Loucy (cell line): ENCODE measurements at regions not wholly inside any gene's neighbourhood (a gene's known extent, or its start where the extent isn't known, plus 50 kb on each side); places are given as distances from the start of the nearest gene placed in this dataset.

Source experiments
- H2AFZ ChIP-seq: fragments of 200-600 bp; sonication (generic); 2 replicates; pipeline ENCODE4 v1.6.0; 2016; ENCODE audit warnings: antibody characterized with exemption, mild to moderate bottlenecking, low read length, moderate library complexity
- H3F3A ChIP-seq: fragments of 200-600 bp; 2 replicates; pipeline ENCODE4 v1.6.0; 2016; ENCODE audit warnings: antibody characterized with exemption, low read depth, mild to moderate bottlenecking
- H3K27me3 ChIP-seq: fragments of 200-600 bp; sonication (generic); 2 replicates; pipeline ENCODE4 v1.6.1; 2014; ENCODE audit warnings: low read length, mild to moderate bottlenecking; ENCODE audit not compliant: insufficient read depth, poor library complexity, severe bottlenecking
- H3K36me3 ChIP-seq: fragments of 200-600 bp; sonication (generic); 2 replicates; pipeline ENCODE4 v1.6.1; 2016; ENCODE audit warnings: low read length; ENCODE audit not compliant: insufficient read depth
- H3K4me1 ChIP-seq: fragments of 200-600 bp; sonication (generic); 2 replicates; pipeline ENCODE4 v1.5.1; 2014; ENCODE audit warnings: low read length, mild to moderate bottlenecking; ENCODE audit not compliant: insufficient read depth, poor library complexity, severe bottlenecking
- H3K4me2 ChIP-seq: fragments of 200-600 bp; sonication (generic); 2 replicates; pipeline ENCODE4 v1.6.0; 2014; ENCODE audit warnings: antibody characterized with exemption, low read length, low read depth, mild to moderate bottlenecking; ENCODE audit not compliant: poor library complexity, severe bottlenecking
- H3K4me3 ChIP-seq: fragments of 200-600 bp; sonication (generic); 2 replicates; pipeline ENCODE4 v1.5.1; 2014; ENCODE audit warnings: low read length, mild to moderate bottlenecking, mixed read lengths; ENCODE audit not compliant: poor library complexity, severe bottlenecking
- H3K79me2 ChIP-seq: fragments of 200-600 bp; sonication (generic); 2 replicates; pipeline ENCODE4 v1.6.1; 2014; ENCODE audit warnings: low read length; ENCODE audit not compliant: insufficient read depth
- H3K9ac ChIP-seq: fragments of 200-600 bp; sonication (generic); 2 replicates; pipeline ENCODE4 v1.6.0; 2014; ENCODE audit warnings: mild to moderate bottlenecking, low read depth, low read length, moderate library complexity; ENCODE audit not compliant: poor library complexity, severe bottlenecking
- H3K9me2 ChIP-seq: fragments of 200-600 bp; sonication (generic); replicated peaks from 2 replicates; pipeline ENCODE4 v1.6.1; 2016; ENCODE audit warnings: low read depth, low read length, mixed read lengths
- H3K9me3 ChIP-seq: fragments of 200-600 bp; sonication (generic); 2 replicates; pipeline ENCODE4 v1.6.1; 2014; ENCODE audit warnings: mild to moderate bottlenecking, antibody characterized with exemption, low read length, low read depth; ENCODE audit not compliant: insufficient read depth
- H4K20me1 ChIP-seq: fragments of 200-600 bp; sonication (generic); 2 replicates; pipeline ENCODE4 v1.6.0; 2014; ENCODE audit warnings: antibody characterized with exemption, low read length, mild to moderate bottlenecking; ENCODE audit not compliant: insufficient read depth, poor library complexity, severe bottlenecking
- EZH2phosphoT487 ChIP-seq: fragments of 200-600 bp; IDR thresholded peaks from 2 replicates; pipeline ENCODE4 v1.6.1; 2018; ENCODE audit warnings: antibody characterized with exemption, mild to moderate bottlenecking, moderate library complexity, borderline replicate concordance
- TF ChIP-seq, protein P1 (sequence below): fragments of 200-600 bp; sonication (generic); conservative IDR thresholded peaks from 2 replicates; pipeline ENCODE4 v1.5.1; 2014; ENCODE audit warnings: mild to moderate bottlenecking, antibody characterized with exemption, low read length

- H3K9ac ChIP-seq, result no peak overlapping the region
- H3K4me1 ChIP-seq, result no peaks in the 10 kb centered on the region
- H3F3A ChIP-seq, result no peaks in the 10 kb centered on the region
- no peaks in the 10 kb centered on the region for H3K79me2 ChIP-seq
- H4K20me1 ChIP-seq, result no peaks in the 10 kb centered on the region
- no peak overlapping the region for H2AFZ ChIP-seq
- no peaks in the 10 kb centered on the region for H3K36me3 ChIP-seq
- H3K9me3 ChIP-seq, result no peaks in the 10 kb centered on the region
- H3K27me3 ChIP-seq, result no peaks in the 10 kb centered on the region
- TF ChIP-seq, protein P1, sequence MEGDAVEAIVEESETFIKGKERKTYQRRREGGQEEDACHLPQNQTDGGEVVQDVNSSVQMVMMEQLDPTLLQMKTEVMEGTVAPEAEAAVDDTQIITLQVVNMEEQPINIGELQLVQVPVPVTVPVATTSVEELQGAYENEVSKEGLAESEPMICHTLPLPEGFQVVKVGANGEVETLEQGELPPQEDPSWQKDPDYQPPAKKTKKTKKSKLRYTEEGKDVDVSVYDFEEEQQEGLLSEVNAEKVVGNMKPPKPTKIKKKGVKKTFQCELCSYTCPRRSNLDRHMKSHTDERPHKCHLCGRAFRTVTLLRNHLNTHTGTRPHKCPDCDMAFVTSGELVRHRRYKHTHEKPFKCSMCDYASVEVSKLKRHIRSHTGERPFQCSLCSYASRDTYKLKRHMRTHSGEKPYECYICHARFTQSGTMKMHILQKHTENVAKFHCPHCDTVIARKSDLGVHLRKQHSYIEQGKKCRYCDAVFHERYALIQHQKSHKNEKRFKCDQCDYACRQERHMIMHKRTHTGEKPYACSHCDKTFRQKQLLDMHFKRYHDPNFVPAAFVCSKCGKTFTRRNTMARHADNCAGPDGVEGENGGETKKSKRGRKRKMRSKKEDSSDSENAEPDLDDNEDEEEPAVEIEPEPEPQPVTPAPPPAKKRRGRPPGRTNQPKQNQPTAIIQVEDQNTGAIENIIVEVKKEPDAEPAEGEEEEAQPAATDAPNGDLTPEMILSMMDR, result no peak
- TF ChIP-seq EZH2phosphoT487, result no peak
- H3K4me2 ChIP-seq, result no peak overlapping the region
- no peak overlapping the region for H3K4me3 ChIP-seq
- no peaks in the 10 kb centered on the region for H3K9me2 ChIP-seq
Observed at GRCh38 chr4:4690854-4691253, 149.0 kb upstream of the STX18 start.

- H4K20me1 ChIP-seq, result no peaks in the 10 kb centered on the region
- TF ChIP-seq, protein P1, result no peak
- TF ChIP-seq EZH2phosphoT487, result no peak
- no peaks in the 10 kb centered on the region for H3K79me2 ChIP-seq
- H3K4me3 ChIP-seq, result no peak overlapping the region
- no peak overlapping the region for H3K4me2 ChIP-seq
- H3K9me3 ChIP-seq, result no peaks in the 10 kb centered on the region
- H3F3A ChIP-seq, result no peaks in the 10 kb centered on the region
- no peak overlapping the region for H3K9ac ChIP-seq
- no peaks in the 10 kb centered on the region for H3K9me2 ChIP-seq
- H3K27me3 ChIP-seq, result no peaks in the 10 kb centered on the region
- H2AFZ ChIP-seq, result no peak overlapping the region
- H3K36me3 ChIP-seq, result no peaks in the 10 kb centered on the region
- no peaks in the 10 kb centered on the region for H3K4me1 ChIP-seq
Observed at GRCh38 chr4:4689694-4690440, 148.0 kb upstream of the STX18 start.

- TF ChIP-seq, protein P1, result no peak
- no peak overlapping the region for H3K4me2 ChIP-seq
Observed at GRCh38 chr4:4687935-4688727, 146.3 kb upstream of the STX18 start.

More at GRCh38 chr4:4687935-4688727, 146.3 kb upstream of the STX18 start:
- Histone ChIP-seq H3K27me3 (no peaks in the 10 kb centered on the region), H3K9me3 (no peaks in the 10 kb centered on the region), H3F3A (no peaks in the 10 kb centered on the region), H4K20me1 (no peaks in the 10 kb centered on the region), H3K4me1 (no peaks in the 10 kb centered on the region), H3K79me2 (no peaks in the 10 kb centered on the region), H3K4me3 (no peak overlapping the region), H3K9me2 (no peaks in the 10 kb centered on the region), H3K36me3 (no peaks in the 10 kb centered on the region), H2AFZ (no peak overlapping the region), H3K9ac (no peak overlapping the region)
